ENCODE measurements at regions not wholly inside any gene's neighbourhood (a gene's known extent, or its start where the extent isn't known, plus 50 kb on each side); places are given as distances from the start of the nearest gene placed in this dataset.

GRCh38 chr2:100645695-100646429 lies 83.1 kb downstream of the PDCL3 start:
- H3K9me3 ChIP-seq, result no peaks in the 10 kb centered on the region
- no peak overlapping the region for H3K4me3 ChIP-seq
- in situ Hi-C loops (cut with MboI; ENCODE audit: low sequenced_read_pairs), result no loop called here
- peaks cover 4% of the 10 kb centered on the region for H3K27me3 ChIP-seq (ENCODE audit: low read depth)
- no peak for DNase-seq (ENCODE audit: low spot score in 2 of 2)
- H3K4me1 ChIP-seq, result no peaks in the 10 kb centered on the region
- H3K36me3 ChIP-seq (replicated peaks), result no peaks in the 10 kb centered on the region

GRCh38 chr2:100647709-100648108 lies 84.9 kb downstream of the PDCL3 start:
- no peak overlapping the region for H3K4me3 ChIP-seq
- no peaks in the 10 kb centered on the region for H3K4me1 ChIP-seq
- no peak for DNase-seq (ENCODE audit: low spot score in 2 of 2)
- H3K36me3 ChIP-seq (replicated peaks), result no peaks in the 10 kb centered on the region
- no peaks in the 10 kb centered on the region for H3K9me3 ChIP-seq
- peaks cover 4% of the 10 kb centered on the region for H3K27me3 ChIP-seq (ENCODE audit: low read depth)
- in situ Hi-C loops (cut with MboI; ENCODE audit: low sequenced_read_pairs), result no loop called here

GRCh38 chr2:100650151-100650550 lies 87.4 kb downstream of the PDCL3 start:
- in situ Hi-C loops (cut with MboI; ENCODE audit: low sequenced_read_pairs), result no loop called here
- Histone ChIP-seq H3K4me1 (no peaks in the 10 kb centered on the region), H3K36me3 (replicated peaks) (no peaks in the 10 kb centered on the region), H3K27me3 (ENCODE audit: low read depth) (peaks cover 4% of the 10 kb centered on the region), H3K4me3 (no peak overlapping the region), H3K9me3 (no peaks in the 10 kb centered on the region)
- no peak for DNase-seq (ENCODE audit: low spot score in 2 of 2)

GRCh38 chr2:100653449-100654035 lies 90.7 kb downstream of the PDCL3 start:
- no peak for DNase-seq (ENCODE audit: low spot score in 2 of 2)
- Histone ChIP-seq H3K4me3 (no peak overlapping the region), H3K27me3 (ENCODE audit: low read depth) (peaks cover 6% of the 10 kb centered on the region; the same call in 1 of the 2 replicates), H3K9me3 (no peaks in the 10 kb centered on the region), H3K36me3 (replicated peaks) (no peaks in the 10 kb centered on the region), H3K4me1 (no peaks in the 10 kb centered on the region)
- in situ Hi-C loops (cut with MboI; ENCODE audit: low sequenced_read_pairs), result no loop called here

GRCh38 chr2:100654611-100655010 lies 91.8 kb downstream of the PDCL3 start:
- peaks cover 6% of the 10 kb centered on the region; the same call in 1 of the 2 replicates for H3K27me3 ChIP-seq (ENCODE audit: low read depth)
- in situ Hi-C loops (cut with MboI; ENCODE audit: low sequenced_read_pairs), result no loop called here
- no peaks in the 10 kb centered on the region for H3K4me1 ChIP-seq
- no peaks in the 10 kb centered on the region for H3K36me3 ChIP-seq (replicated peaks)
- no peaks in the 10 kb centered on the region for H3K9me3 ChIP-seq
- no peak overlapping the region for H3K4me3 ChIP-seq
- DNase-seq (ENCODE audit: low spot score in 2 of 2), result no peak

GRCh38 chr2:100655446-100655845 lies 92.7 kb downstream of the PDCL3 start:
- Histone ChIP-seq H3K4me1 (no peaks in the 10 kb centered on the region), H3K9me3 (no peaks in the 10 kb centered on the region), H3K36me3 (replicated peaks) (no peaks in the 10 kb centered on the region), H3K4me3 (no peak overlapping the region), H3K27me3 (ENCODE audit: low read depth) (0 out of 2 replicates have a peak, but pooled peaks cover 2% of the 10 kb centered on the region)
- no peak for DNase-seq (ENCODE audit: low spot score in 2 of 2)
- in situ Hi-C loops (cut with MboI; ENCODE audit: low sequenced_read_pairs), result no loop called here

- no peaks in the 10 kb centered on the region for H3K9me3 ChIP-seq
- H3K27me3 ChIP-seq (ENCODE audit: low read depth), result 0 out of 2 replicates have a peak, but pooled peaks cover 2% of the 10 kb centered on the region
- in situ Hi-C loops (cut with MboI; ENCODE audit: low sequenced_read_pairs), result no loop called here
- no peak for DNase-seq (ENCODE audit: low spot score in 2 of 2)
- no peaks in the 10 kb centered on the region for H3K4me1 ChIP-seq
- H3K36me3 ChIP-seq (replicated peaks), result no peaks in the 10 kb centered on the region
- no peak overlapping the region for H3K4me3 ChIP-seq
Measured at GRCh38 chr2:100655936-100656534, 93.2 kb downstream of the PDCL3 start.

- Histone ChIP-seq H3K4me1 (no peaks in the 10 kb centered on the region), H3K4me3 (no peak overlapping the region), H3K9me3 (no peaks in the 10 kb centered on the region), H3K36me3 (replicated peaks) (no peaks in the 10 kb centered on the region), H3K27me3 (ENCODE audit: low read depth) (0 out of 2 replicates have a peak, but pooled peaks cover 2% of the 10 kb centered on the region)
- in situ Hi-C loops (cut with MboI; ENCODE audit: low sequenced_read_pairs), result no loop called here
- DNase-seq (ENCODE audit: low spot score in 2 of 2), result no peak
Measured at GRCh38 chr2:100658017-100658416, 95.2 kb downstream of the PDCL3 start.

- DNase-seq (ENCODE audit: low spot score in 2 of 2), result no peak
- 0 out of 2 replicates have a peak, but pooled peaks cover 2% of the 10 kb centered on the region for H3K27me3 ChIP-seq (ENCODE audit: low read depth)
- H3K9me3 ChIP-seq, result no peaks in the 10 kb centered on the region
- in situ Hi-C loops (cut with MboI; ENCODE audit: low sequenced_read_pairs), result no loop called here
- H3K4me3 ChIP-seq, result no peak overlapping the region
- H3K4me1 ChIP-seq, result no peaks in the 10 kb centered on the region
- H3K36me3 ChIP-seq (replicated peaks), result no peaks in the 10 kb centered on the region
Measured at GRCh38 chr2:100660851-100661584, 98.2 kb downstream of the PDCL3 start.

GRCh38 chr2:100662866-100663265 lies 100.1 kb downstream of the PDCL3 start:
- Histone ChIP-seq H3K4me3 (no peak overlapping the region), H3K27me3 (ENCODE audit: low read depth) (0 out of 2 replicates have a peak, but pooled peaks cover 2% of the 10 kb centered on the region), H3K4me1 (no peaks in the 10 kb centered on the region), H3K36me3 (replicated peaks) (no peaks in the 10 kb centered on the region), H3K9me3 (no peaks in the 10 kb centered on the region)
- DNase-seq (ENCODE audit: low spot score in 2 of 2), result no peak
- in situ Hi-C loops (cut with MboI; ENCODE audit: low sequenced_read_pairs), result no loop called here

- Histone ChIP-seq H3K9me3 (no peaks in the 10 kb centered on the region), H3K36me3 (replicated peaks) (no peaks in the 10 kb centered on the region), H3K4me1 (no peaks in the 10 kb centered on the region), H3K4me3 (no peak overlapping the region), H3K27me3 (ENCODE audit: low read depth) (no peaks in the 10 kb centered on the region)
- no peak for DNase-seq (ENCODE audit: low spot score in 2 of 2)
- in situ Hi-C loops (cut with MboI; ENCODE audit: low sequenced_read_pairs), result no loop called here
Measured at GRCh38 chr2:100664021-100664755, 101.4 kb downstream of the PDCL3 start.

GRCh38 chr2:100664756-100665101 lies 101.9 kb downstream of the PDCL3 start:
- H3K9me3 ChIP-seq, result no peaks in the 10 kb centered on the region
- no peak overlapping the region for H3K4me3 ChIP-seq
- H3K36me3 ChIP-seq (replicated peaks), result no peaks in the 10 kb centered on the region
- no peaks in the 10 kb centered on the region for H3K4me1 ChIP-seq
- H3K27me3 ChIP-seq (ENCODE audit: low read depth), result no peaks in the 10 kb centered on the region
- in situ Hi-C loops (cut with MboI; ENCODE audit: low sequenced_read_pairs), result no loop called here
- no peak for DNase-seq (ENCODE audit: low spot score in 2 of 2)

- in situ Hi-C loops (cut with MboI; ENCODE audit: low sequenced_read_pairs), result no loop called here
- Histone ChIP-seq H3K27me3 (ENCODE audit: low read depth) (no peaks in the 10 kb centered on the region), H3K4me1 (no peaks in the 10 kb centered on the region), H3K4me3 (no peak overlapping the region), H3K36me3 (replicated peaks) (no peaks in the 10 kb centered on the region), H3K9me3 (no peaks in the 10 kb centered on the region)
- no peak for DNase-seq (ENCODE audit: low spot score in 2 of 2)
Measured at GRCh38 chr2:100666996-100667395, 104.2 kb downstream of the PDCL3 start.

All from HAP-1 (cell line).